HEK293T (cell line): ENCODE measurements at regions not wholly inside any gene's neighbourhood (a gene's known extent, or its start where the extent isn't known, plus 50 kb on each side); places are given as distances from the start of the nearest gene placed in this dataset.

ENCODE experiments used
- ARNT ChIP-seq: fragments of 450-650 bp; IDR thresholded peaks from 2 replicates; pipeline ENCODE4 v1.6.1; 2017; ENCODE audit warnings: mild to moderate bottlenecking
- BHLHE40 ChIP-seq: fragments of 450-650 bp; IDR thresholded peaks from 2 replicates; pipeline ENCODE4 v1.6.1; 2016; ENCODE audit warnings: mild to moderate bottlenecking, moderate library complexity, borderline replicate concordance
- CTBP1 ChIP-seq: fragments of 450-650 bp; IDR thresholded peaks from 2 replicates; pipeline ENCODE4 v1.6.1; 2016; ENCODE audit warnings: borderline replicate concordance
- FOXM1 ChIP-seq: fragments of 450-650 bp; IDR thresholded peaks from 2 replicates; pipeline ENCODE4 v1.6.1; 2017; ENCODE audit warnings: mild to moderate bottlenecking, borderline replicate concordance
- HDGF ChIP-seq: fragments of 450-650 bp; IDR thresholded peaks from 2 replicates; pipeline ENCODE4 v1.6.1; 2017; ENCODE audit warnings: antibody characterized with exemption, borderline replicate concordance
- L3MBTL2 ChIP-seq: fragments of 450-650 bp; conservative IDR thresholded peaks from 2 replicates; pipeline ENCODE4 v1.6.1; 2016; ENCODE audit warnings: mild to moderate bottlenecking
- SP1 ChIP-seq: fragments of 450-650 bp; IDR thresholded peaks from 2 replicates; pipeline ENCODE4 v1.6.1; 2017
- SUZ12 ChIP-seq: fragments of 450-650 bp; IDR thresholded peaks from 2 replicates; pipeline ENCODE4 v1.6.1; 2016; ENCODE audit warnings: mild to moderate bottlenecking
- TARDBP ChIP-seq: fragments of 450-650 bp; IDR thresholded peaks from 2 replicates; pipeline ENCODE4 v1.6.1; 2016
- ZNF384 ChIP-seq: fragments of 450-650 bp; IDR thresholded peaks from 2 replicates; pipeline ENCODE4 v1.6.1; 2016

- no peak for TF ChIP-seq HDGF
- TF ChIP-seq ZNF384 = no peak
- no peak for TF ChIP-seq FOXM1
- TF ChIP-seq SP1 = no peak
- TF ChIP-seq TARDBP = no peak
- TF ChIP-seq ARNT = no peak
- TF ChIP-seq SUZ12 = no peak
- no peak for TF ChIP-seq L3MBTL2
- TF ChIP-seq BHLHE40 = no peak
- TF ChIP-seq CTBP1 = no peak
These were observed 457.2 kb upstream of the CADM1 start for GRCh38 chr11:115961159-115962003.
